Esophagus muscularis mucosa (tissue), 4 donors: ENCODE measurements at regions not wholly inside any gene's neighbourhood (a gene's known extent, or its start where the extent isn't known, plus 50 kb on each side); places are given as distances from the start of the nearest gene placed in this dataset.

Source experiments
- CTCF ChIP-seq, 3 experiments: fragments of 200-600 bp in 2 of 3; fragments of 450-650 bp in 1 of 3; sonication (generic) in 2 of 3; IDR thresholded peaks; one replicate each; pipeline ENCODE4 v1.5.1; 2017 to 2019; ENCODE audit warnings: antibody characterized with exemption in 3 of 3, mild to moderate bottlenecking in 2 of 3, moderate library complexity in 1 of 3
- EP300 ChIP-seq: sonication (generic); formaldehyde crosslinking; IDR thresholded peaks from one replicate; pipeline ENCODE4 v1.6.1; 2017; ENCODE audit warnings: antibody characterized with exemption
- POLR2A ChIP-seq: fragments of 450-650 bp; IDR thresholded peaks from one replicate; pipeline ENCODE4 v1.6.1; 2017; ENCODE audit warnings: antibody characterized with exemption, moderate library complexity, mild to moderate bottlenecking, low read depth
- POLR2AphosphoS5 ChIP-seq, 2 donors: sonication (generic); formaldehyde crosslinking; IDR thresholded peaks; one replicate each; pipeline ENCODE4 v1.6.1; 2017; ENCODE audit warnings: antibody characterized with exemption in 2 of 2

GRCh38 chr4:38409852-38410251 lies 254.1 kb upstream of the KLF3 start:
- TF ChIP-seq POLR2A (no peak), POLR2AphosphoS5 (IDR thresholded peaks at IDR 0.05) (no peak), CTCF (IDR thresholded peaks at IDR 0.05) (no peak), EP300 (no peak)
